ENCODE measurements at regions not wholly inside any gene's neighbourhood (a gene's known extent, or its start where the extent isn't known, plus 50 kb on each side); places are given as distances from the start of the nearest gene placed in this dataset.
"Not testable (repeated sequence)": the region's sequence is repeated elsewhere in the genome, so short reads cannot be mapped to it uniquely, and the experiment has no call there.

DNA sequence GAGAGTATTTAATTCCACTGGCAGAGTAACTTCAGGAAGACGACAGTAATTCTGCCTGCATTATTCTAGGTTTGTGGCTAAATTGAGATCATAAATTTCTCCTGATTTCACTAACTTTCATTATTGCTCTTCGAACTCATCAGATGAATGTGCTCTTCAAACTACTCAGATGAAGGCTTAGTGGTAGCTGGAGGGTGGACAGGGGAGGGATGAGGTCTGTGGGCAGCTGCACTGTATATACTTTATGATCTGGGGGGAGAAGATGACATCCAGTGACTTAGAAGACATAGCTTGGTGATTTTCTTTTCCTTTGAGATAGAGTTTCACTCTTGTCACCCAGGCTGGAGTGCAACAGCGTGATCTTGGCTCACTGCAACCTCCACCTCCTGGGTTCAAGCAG lies 59.0 kb upstream of the BMS1 start:
- WGBS (ENCODE audit: missing lambda C conversion rate): 1% methylated on average over 3 of the region's 3 CpGs
- H3K27ac ChIP-seq; H3K4me1 ChIP-seq; H3K9me3 ChIP-seq; DNase-seq (ENCODE audit: low read depth in 1 of 2, low spot score in 1 of 2); H3K4me3 ChIP-seq; H3K4me2 ChIP-seq; ATAC-seq; FAIRE-seq; POLR2A ChIA-PET: not testable (repeated sequence)
- CTCF ChIA-PET: interaction anchor here (2.1 kb wide), 1 partner anchor 30 kb away, joined by 7 read pairs; no protein-coding TSS in a partner anchor

DNA sequence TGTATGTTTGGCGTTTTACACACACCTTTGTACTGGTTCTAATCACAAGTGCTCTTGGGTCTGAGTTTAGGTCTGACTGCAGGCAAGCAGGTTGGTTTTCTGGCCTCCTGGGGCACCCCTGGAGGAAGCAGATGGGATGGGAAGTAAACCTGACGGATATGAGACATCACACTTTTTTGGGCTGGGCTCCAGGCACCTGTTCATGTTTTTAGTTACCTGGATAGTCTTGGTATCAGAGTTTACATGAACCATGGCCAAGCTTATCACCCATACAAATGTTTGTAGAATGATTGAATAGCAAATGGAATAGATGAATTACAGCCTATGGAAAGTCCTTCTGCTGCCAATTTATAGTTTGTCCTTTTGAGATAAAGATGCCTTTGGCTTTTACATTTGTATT lies 57.9 kb upstream of the BMS1 start:
- H3K4me3 ChIP-seq; H3K9me3 ChIP-seq; POLR2A ChIA-PET; ATAC-seq; H3K4me1 ChIP-seq; H3K4me2 ChIP-seq; DNase-seq (ENCODE audit: low read depth in 1 of 2, low spot score in 1 of 2); H3K27ac ChIP-seq; FAIRE-seq: not testable (repeated sequence)
- CTCF ChIA-PET: interaction anchor here (1.3 to 2.1 kb wide), 2 partner anchors 12 to 29 kb away, joined by 3 to 7 read pairs; no protein-coding TSS in a partner anchor
- WGBS (ENCODE audit: missing lambda C conversion rate): 0% methylated on average over 2 of the region's 2 CpGs

DNA sequence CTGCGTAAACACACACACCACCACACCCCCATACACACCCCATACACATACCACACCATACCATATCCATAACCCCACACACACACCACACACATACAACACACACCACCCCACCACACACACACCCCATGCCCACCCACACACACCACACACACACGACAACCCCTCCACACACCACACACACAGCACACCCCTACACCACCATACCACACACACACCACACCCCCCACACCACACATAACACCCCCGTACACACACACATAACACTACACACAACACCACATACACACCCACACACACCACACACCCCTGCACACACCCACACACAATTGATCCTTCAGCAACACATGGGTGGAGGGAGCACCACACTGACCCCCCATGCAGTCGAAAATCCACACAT lies 50.3 kb upstream of the BMS1 start:
- no peak for DNase-seq (ENCODE audit: low read depth in 1 of 2, low spot score in 1 of 2)
- no peak overlapping the region for H3K4me3 ChIP-seq
- ChIA-PET POLR2A (no interaction called here), CTCF (no interaction called here)
- H3K4me2 ChIP-seq: no peak overlapping the region
- ATAC-seq: no peak
- H3K4me1 ChIP-seq: no peaks in the 10 kb centered on the region
- H3K9me3 ChIP-seq: no peaks in the 10 kb centered on the region
- WGBS (ENCODE audit: missing lambda C conversion rate): 25% methylated on average over 3 of the region's 4 CpGs
- no peak overlapping the region for H3K27ac ChIP-seq
- no peak for FAIRE-seq
- TF ChIP-seq NR3C1 (IDR thresholded peaks at IDR 0.05) (no peak), POLR2A (IDR thresholded peaks at IDR 0.05; ENCODE audit: low read length) (no peak), JUN (IDR thresholded peaks at IDR 0.05) (no peak), ESRRA (IDR thresholded peaks at IDR 0.05; ENCODE audit: borderline replicate concordance, low read length) (no peak), SMC3 (IDR thresholded peaks at IDR 0.05) (no peak), MAFK (IDR thresholded peaks at IDR 0.05; ENCODE audit: partially characterized antibody) (no peak), NFE2L2 (conservative IDR thresholded peaks at IDR 0.05; ENCODE audit: low read length) (no peak), POLR2AphosphoS2 (conservative IDR thresholded peaks at IDR 0.05; ENCODE audit: low read length) (no peak), FOSL2 (IDR thresholded peaks at IDR 0.05) (no peak), FOSL2 (CRISPR knock-in tag; IDR thresholded peaks at IDR 0.05) (no peak)
- TF ChIP-seq, protein P1, sequence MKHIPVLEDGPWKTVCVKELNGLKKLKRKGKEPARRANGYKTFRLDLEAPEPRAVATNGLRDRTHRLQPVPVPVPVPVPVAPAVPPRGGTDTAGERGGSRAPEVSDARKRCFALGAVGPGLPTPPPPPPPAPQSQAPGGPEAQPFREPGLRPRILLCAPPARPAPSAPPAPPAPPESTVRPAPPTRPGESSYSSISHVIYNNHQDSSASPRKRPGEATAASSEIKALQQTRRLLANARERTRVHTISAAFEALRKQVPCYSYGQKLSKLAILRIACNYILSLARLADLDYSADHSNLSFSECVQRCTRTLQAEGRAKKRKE (CRISPR knock-in tag; IDR thresholded peaks at IDR 0.05; ENCODE audit: low read depth): no peak
